ENCODE measurements at regions not wholly inside any gene's neighbourhood (a gene's known extent, or its start where the extent isn't known, plus 50 kb on each side); places are given as distances from the start of the nearest gene placed in this dataset.

DNA sequence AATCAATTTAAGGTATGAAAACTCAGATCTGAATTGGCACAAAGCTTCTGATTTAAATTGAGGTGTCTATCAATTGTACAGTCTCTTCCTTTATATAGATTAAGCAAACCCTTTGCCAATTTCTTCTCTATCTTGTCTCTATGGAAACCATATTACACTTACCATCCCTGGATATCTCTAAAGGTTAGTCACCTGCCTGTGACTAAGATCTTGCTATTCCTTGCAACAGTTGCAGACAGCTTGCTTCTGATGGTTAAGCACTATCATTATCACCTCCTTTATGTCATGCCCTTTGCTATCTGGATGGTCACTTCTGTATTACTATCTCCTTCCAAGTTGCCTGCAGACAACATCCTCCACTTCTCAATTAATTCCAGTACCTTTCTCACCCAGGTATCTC is 998.6 kb upstream of the B3GALT2 start:
- ATAC-seq = no peak
- TF ChIP-seq RARB (CRISPR knock-in tag; IDR thresholded peaks at IDR 0.05) (no peak), ARNTL (CRISPR knock-in tag; IDR thresholded peaks at IDR 0.05; ENCODE audit: borderline replicate concordance, low read depth) (no peak), ZC3H10 (CRISPR knock-in tag; IDR thresholded peaks at IDR 0.05) (no peak)
- TF ChIP-seq, protein P1, sequence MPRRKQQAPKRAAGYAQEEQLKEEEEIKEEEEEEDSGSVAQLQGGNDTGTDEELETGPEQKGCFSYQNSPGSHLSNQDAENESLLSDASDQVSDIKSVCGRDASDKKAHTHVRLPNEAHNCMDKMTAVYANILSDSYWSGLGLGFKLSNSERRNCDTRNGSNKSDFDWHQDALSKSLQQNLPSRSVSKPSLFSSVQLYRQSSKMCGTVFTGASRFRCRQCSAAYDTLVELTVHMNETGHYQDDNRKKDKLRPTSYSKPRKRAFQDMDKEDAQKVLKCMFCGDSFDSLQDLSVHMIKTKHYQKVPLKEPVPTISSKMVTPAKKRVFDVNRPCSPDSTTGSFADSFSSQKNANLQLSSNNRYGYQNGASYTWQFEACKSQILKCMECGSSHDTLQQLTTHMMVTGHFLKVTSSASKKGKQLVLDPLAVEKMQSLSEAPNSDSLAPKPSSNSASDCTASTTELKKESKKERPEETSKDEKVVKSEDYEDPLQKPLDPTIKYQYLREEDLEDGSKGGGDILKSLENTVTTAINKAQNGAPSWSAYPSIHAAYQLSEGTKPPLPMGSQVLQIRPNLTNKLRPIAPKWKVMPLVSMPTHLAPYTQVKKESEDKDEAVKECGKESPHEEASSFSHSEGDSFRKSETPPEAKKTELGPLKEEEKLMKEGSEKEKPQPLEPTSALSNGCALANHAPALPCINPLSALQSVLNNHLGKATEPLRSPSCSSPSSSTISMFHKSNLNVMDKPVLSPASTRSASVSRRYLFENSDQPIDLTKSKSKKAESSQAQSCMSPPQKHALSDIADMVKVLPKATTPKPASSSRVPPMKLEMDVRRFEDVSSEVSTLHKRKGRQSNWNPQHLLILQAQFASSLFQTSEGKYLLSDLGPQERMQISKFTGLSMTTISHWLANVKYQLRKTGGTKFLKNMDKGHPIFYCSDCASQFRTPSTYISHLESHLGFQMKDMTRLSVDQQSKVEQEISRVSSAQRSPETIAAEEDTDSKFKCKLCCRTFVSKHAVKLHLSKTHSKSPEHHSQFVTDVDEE (CRISPR knock-in tag; IDR thresholded peaks at IDR 0.05) = no peak

DNA sequence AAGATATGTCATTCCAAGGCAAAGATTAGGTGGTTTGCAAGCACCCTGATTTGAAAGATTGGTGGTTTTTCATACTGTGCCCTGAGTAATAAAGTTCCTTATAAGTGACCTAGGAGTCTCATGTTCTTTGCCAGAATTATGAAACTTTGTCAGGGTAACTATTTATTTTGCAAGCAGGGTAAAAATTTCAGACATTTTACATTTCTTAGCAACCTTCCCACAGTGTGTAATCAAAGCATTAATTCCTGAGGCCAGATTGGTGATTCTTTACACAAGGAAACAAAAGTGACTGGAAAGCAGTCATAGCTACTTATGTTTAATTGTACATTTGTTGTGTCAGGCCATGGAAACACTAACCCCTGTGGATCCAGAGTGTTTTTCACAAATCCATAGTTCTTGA is 998.0 kb upstream of the B3GALT2 start:
- TF ChIP-seq BACH2 (CRISPR knock-in tag; IDR thresholded peaks at IDR 0.05; ENCODE audit: borderline replicate concordance) (no peak), GLIS3 (CRISPR knock-in tag; IDR thresholded peaks at IDR 0.05) (no peak), TOX (CRISPR knock-in tag; IDR thresholded peaks at IDR 0.05; ENCODE audit: borderline replicate concordance) (no peak), TCF4 (CRISPR knock-in tag; IDR thresholded peaks at IDR 0.05; ENCODE audit: borderline replicate concordance) (no peak), ESRRG (CRISPR knock-in tag; IDR thresholded peaks at IDR 0.05) (no peak), ZC3H10 (CRISPR knock-in tag; IDR thresholded peaks at IDR 0.05) (no peak), ISL1 (CRISPR knock-in tag; IDR thresholded peaks at IDR 0.05) (no peak), ZFP3 (CRISPR knock-in tag; IDR thresholded peaks at IDR 0.05) (no peak), RARB (CRISPR knock-in tag; IDR thresholded peaks at IDR 0.05) (no peak)
- TF ChIP-seq, protein P2, sequence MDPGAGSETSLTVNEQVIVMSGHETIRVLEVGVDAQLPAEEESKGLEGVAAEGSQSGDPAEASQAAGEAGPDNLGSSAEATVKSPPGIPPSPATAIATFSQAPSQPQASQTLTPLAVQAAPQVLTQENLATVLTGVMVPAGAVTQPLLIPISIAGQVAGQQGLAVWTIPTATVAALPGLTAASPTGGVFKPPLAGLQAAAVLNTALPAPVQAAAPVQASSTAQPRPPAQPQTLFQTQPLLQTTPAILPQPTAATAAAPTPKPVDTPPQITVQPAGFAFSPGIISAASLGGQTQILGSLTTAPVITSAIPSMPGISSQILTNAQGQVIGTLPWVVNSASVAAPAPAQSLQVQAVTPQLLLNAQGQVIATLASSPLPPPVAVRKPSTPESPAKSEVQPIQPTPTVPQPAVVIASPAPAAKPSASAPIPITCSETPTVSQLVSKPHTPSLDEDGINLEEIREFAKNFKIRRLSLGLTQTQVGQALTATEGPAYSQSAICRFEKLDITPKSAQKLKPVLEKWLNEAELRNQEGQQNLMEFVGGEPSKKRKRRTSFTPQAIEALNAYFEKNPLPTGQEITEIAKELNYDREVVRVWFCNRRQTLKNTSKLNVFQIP (CRISPR knock-in tag; IDR thresholded peaks at IDR 0.05; ENCODE audit: borderline replicate concordance, low read depth) = no peak
- TF ChIP-seq, protein P3, sequence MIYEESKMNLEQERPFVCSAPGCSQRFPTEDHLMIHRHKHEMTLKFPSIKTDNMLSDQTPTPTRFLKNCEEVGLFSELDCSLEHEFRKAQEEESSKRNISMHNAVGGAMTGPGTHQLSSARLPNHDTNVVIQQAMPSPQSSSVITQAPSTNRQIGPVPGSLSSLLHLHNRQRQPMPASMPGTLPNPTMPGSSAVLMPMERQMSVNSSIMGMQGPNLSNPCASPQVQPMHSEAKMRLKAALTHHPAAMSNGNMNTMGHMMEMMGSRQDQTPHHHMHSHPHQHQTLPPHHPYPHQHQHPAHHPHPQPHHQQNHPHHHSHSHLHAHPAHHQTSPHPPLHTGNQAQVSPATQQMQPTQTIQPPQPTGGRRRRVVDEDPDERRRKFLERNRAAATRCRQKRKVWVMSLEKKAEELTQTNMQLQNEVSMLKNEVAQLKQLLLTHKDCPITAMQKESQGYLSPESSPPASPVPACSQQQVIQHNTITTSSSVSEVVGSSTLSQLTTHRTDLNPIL (CRISPR knock-in tag; IDR thresholded peaks at IDR 0.05; ENCODE audit: low read depth) = no peak
- ATAC-seq = no peak

DNA sequence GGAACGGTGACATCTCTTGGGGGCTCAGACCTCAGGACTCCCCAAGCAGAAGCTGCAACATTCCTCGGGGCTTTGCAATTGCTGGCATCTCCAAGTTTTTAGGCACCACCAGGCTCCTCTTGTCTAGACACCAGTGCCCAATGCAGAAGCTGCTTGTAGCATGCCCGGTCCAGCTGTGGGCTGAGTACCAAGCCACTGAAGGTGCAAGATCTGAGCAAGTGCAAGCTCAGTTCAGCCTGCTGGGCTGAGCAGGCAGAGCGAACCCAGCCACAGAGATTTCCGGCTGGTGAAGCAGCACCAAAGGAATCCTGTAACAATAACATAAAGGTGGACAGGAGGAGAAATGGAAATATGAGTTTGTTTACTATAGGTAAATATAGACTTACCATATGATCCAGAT is 995.4 kb upstream of the B3GALT2 start:
- no peak for ATAC-seq
- TF ChIP-seq TCF4 (CRISPR knock-in tag; IDR thresholded peaks at IDR 0.05; ENCODE audit: borderline replicate concordance) (no peak), ZNF70 (CRISPR knock-in tag; IDR thresholded peaks at IDR 0.05) (no peak), RARB (CRISPR knock-in tag; IDR thresholded peaks at IDR 0.05) (no peak), CSDC2 (CRISPR knock-in tag; IDR thresholded peaks at IDR 0.05) (no peak), ZNF8 (CRISPR knock-in tag; IDR thresholded peaks at IDR 0.05) (no peak), ZFP30 (CRISPR knock-in tag; IDR thresholded peaks at IDR 0.05) (no peak), ZFP3 (CRISPR knock-in tag; IDR thresholded peaks at IDR 0.05) (no peak), TOX (CRISPR knock-in tag; IDR thresholded peaks at IDR 0.05; ENCODE audit: borderline replicate concordance) (no peak), SNAI2 (CRISPR knock-in tag; IDR thresholded peaks at IDR 0.05) (no peak), GLIS3 (CRISPR knock-in tag; IDR thresholded peaks at IDR 0.05) (no peak), OSR1 (CRISPR knock-in tag; IDR thresholded peaks at IDR 0.05) (no peak), PPARA (CRISPR knock-in tag; IDR thresholded peaks at IDR 0.05; ENCODE audit: borderline replicate concordance) (no peak), ARNTL (CRISPR knock-in tag; IDR thresholded peaks at IDR 0.05; ENCODE audit: borderline replicate concordance, low read depth) (no peak), ZNF565 (CRISPR knock-in tag; conservative IDR thresholded peaks at IDR 0.05; ENCODE audit: low read depth) (no peak)
- TF ChIP-seq, protein P4, sequence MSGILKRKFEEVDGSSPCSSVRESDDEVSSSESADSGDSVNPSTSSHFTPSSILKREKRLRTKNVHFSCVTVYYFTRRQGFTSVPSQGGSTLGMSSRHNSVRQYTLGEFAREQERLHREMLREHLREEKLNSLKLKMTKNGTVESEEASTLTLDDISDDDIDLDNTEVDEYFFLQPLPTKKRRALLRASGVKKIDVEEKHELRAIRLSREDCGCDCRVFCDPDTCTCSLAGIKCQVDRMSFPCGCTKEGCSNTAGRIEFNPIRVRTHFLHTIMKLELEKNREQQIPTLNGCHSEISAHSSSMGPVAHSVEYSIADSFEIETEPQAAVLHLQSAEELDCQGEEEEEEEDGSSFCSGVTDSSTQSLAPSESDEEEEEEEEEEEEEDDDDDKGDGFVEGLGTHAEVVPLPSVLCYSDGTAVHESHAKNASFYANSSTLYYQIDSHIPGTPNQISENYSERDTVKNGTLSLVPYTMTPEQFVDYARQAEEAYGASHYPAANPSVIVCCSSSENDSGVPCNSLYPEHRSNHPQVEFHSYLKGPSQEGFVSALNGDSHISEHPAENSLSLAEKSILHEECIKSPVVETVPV (CRISPR knock-in tag; IDR thresholded peaks at IDR 0.05) = no peak
- TF ChIP-seq, protein P3 (CRISPR knock-in tag; IDR thresholded peaks at IDR 0.05; ENCODE audit: low read depth) = no peak
- TF ChIP-seq, protein P5, sequence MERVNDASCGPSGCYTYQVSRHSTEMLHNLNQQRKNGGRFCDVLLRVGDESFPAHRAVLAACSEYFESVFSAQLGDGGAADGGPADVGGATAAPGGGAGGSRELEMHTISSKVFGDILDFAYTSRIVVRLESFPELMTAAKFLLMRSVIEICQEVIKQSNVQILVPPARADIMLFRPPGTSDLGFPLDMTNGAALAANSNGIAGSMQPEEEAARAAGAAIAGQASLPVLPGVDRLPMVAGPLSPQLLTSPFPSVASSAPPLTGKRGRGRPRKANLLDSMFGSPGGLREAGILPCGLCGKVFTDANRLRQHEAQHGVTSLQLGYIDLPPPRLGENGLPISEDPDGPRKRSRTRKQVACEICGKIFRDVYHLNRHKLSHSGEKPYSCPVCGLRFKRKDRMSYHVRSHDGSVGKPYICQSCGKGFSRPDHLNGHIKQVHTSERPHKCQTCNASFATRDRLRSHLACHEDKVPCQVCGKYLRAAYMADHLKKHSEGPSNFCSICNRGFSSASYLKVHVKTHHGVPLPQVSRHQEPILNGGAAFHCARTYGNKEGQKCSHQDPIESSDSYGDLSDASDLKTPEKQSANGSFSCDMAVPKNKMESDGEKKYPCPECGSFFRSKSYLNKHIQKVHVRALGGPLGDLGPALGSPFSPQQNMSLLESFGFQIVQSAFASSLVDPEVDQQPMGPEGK (CRISPR knock-in tag; IDR thresholded peaks at IDR 0.05; ENCODE audit: borderline replicate concordance) = no peak
- TF ChIP-seq, protein P1 (CRISPR knock-in tag; IDR thresholded peaks at IDR 0.05) = no peak
- TF ChIP-seq, protein P2 (CRISPR knock-in tag; IDR thresholded peaks at IDR 0.05; ENCODE audit: borderline replicate concordance, low read depth) = no peak
